SH-SY5Y (cell line): ENCODE measurements at regions not wholly inside any gene's neighbourhood (a gene's known extent, or its start where the extent isn't known, plus 50 kb on each side); places are given as distances from the start of the nearest gene placed in this dataset.

Experiments
- GATA2 ChIP-seq: IDR thresholded peaks from 2 replicates; pipeline ENCODE4 v1.6.1; 2011; ENCODE audit warnings: mild to moderate bottlenecking, low read depth, low read length
- GATA3 ChIP-seq: IDR thresholded peaks from 2 replicates; pipeline ENCODE4 v1.6.1; 2011; ENCODE audit warnings: low read depth, mild to moderate bottlenecking, low read length, moderate library complexity

GRCh38 chr4:151939670-151940069 lies 178.9 kb upstream of the GATB start:
- TF ChIP-seq GATA3 (no peak), GATA2 (no peak)
